SU-DHL-6 (cell line): ENCODE measurements at regions not wholly inside any gene's neighbourhood (a gene's known extent, or its start where the extent isn't known, plus 50 kb on each side); places are given as distances from the start of the nearest gene placed in this dataset.

Experiments used
- CTCF ChIP-seq: fragments of 200-600 bp; sonication (generic); IDR thresholded peaks from one replicate; pipeline ENCODE4 v1.5.1; 2017; ENCODE audit warnings: antibody characterized with exemption, mild to moderate bottlenecking, low read length, moderate library complexity; ENCODE audit not compliant: insufficient read depth, poor library complexity, severe bottlenecking
- EZH2phosphoT487 ChIP-seq: fragments of 200-600 bp; sonication (generic), shearing (Covaris generic); conservative IDR thresholded peaks from 2 replicates; pipeline ENCODE4 v1.6.1; 2018; ENCODE audit warnings: mild to moderate bottlenecking, antibody characterized with exemption, low read length, moderate library complexity, mixed read lengths

- TF ChIP-seq CTCF (no peak), EZH2phosphoT487 (no peak)
Measured at GRCh38 chr6:186340-186965, 105.8 kb upstream of the DUSP22 start.
